ENCODE measurements at regions not wholly inside any gene's neighbourhood (a gene's known extent, or its start where the extent isn't known, plus 50 kb on each side); places are given as distances from the start of the nearest gene placed in this dataset.

GRCh38 chr1:94327001-94327690 is 89.8 kb upstream of the ARHGAP29 start:
- no peak for TF ChIP-seq CTCF (optimal IDR thresholded peaks at IDR 0.05 in 1 of 3, IDR thresholded peaks at IDR 0.05 in 1 of 3, conservative IDR thresholded peaks at IDR 0.05 in 1 of 3; ENCODE audit: extremely low read depth in 1 of 3, insufficient read depth in 2 of 3, low read length in 3 of 3)
- TF ChIP-seq EZH2 (IDR thresholded peaks at IDR 0.05; ENCODE audit: low read length): no peak

Data from keratinocyte (primary cell).